ENCODE measurements at regions not wholly inside any gene's neighbourhood (a gene's known extent, or its start where the extent isn't known, plus 50 kb on each side); places are given as distances from the start of the nearest gene placed in this dataset.

GRCh38 chrX:97787311-97787710, 903.6 kb downstream of the RPA4 start:
- Mint-ChIP-seq H3K27ac (no peak overlapping the region), H3K4me1 (ENCODE audit: low read depth) (no peaks in the 10 kb centered on the region), H3K9me3 (no peaks in the 10 kb centered on the region), H3K4me3 (no peak overlapping the region), H3K27me3 (no peaks in the 10 kb centered on the region), H3K36me3 (ENCODE audit: low read depth) (no peaks in the 10 kb centered on the region)
- ChIA-PET POLR2A (no interaction called here), CTCF (no interaction called here)
- TF ChIP-seq, protein P1, sequence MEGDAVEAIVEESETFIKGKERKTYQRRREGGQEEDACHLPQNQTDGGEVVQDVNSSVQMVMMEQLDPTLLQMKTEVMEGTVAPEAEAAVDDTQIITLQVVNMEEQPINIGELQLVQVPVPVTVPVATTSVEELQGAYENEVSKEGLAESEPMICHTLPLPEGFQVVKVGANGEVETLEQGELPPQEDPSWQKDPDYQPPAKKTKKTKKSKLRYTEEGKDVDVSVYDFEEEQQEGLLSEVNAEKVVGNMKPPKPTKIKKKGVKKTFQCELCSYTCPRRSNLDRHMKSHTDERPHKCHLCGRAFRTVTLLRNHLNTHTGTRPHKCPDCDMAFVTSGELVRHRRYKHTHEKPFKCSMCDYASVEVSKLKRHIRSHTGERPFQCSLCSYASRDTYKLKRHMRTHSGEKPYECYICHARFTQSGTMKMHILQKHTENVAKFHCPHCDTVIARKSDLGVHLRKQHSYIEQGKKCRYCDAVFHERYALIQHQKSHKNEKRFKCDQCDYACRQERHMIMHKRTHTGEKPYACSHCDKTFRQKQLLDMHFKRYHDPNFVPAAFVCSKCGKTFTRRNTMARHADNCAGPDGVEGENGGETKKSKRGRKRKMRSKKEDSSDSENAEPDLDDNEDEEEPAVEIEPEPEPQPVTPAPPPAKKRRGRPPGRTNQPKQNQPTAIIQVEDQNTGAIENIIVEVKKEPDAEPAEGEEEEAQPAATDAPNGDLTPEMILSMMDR (IDR thresholded peaks at IDR 0.05): no peak
- DNase-seq (no peak), ATAC-seq (no peak)
- intact Hi-C loops (cut with micrococcal nuclease): no loop called here

- Mint-ChIP-seq H3K4me3 (no peak overlapping the region), H3K4me1 (ENCODE audit: low read depth) (no peaks in the 10 kb centered on the region), H3K9me3 (no peaks in the 10 kb centered on the region), H3K27ac (no peak overlapping the region), H3K36me3 (ENCODE audit: low read depth) (no peaks in the 10 kb centered on the region), H3K27me3 (no peaks in the 10 kb centered on the region)
- intact Hi-C loops (cut with micrococcal nuclease): no loop called here
- ATAC-seq (no peak), DNase-seq (no peak)
- ChIA-PET POLR2A (no interaction called here), CTCF (no interaction called here)
- TF ChIP-seq, protein P1 (IDR thresholded peaks at IDR 0.05): no peak
Observed at GRCh38 chrX:97787849-97788248, 904.1 kb downstream of the RPA4 start.

DNA sequence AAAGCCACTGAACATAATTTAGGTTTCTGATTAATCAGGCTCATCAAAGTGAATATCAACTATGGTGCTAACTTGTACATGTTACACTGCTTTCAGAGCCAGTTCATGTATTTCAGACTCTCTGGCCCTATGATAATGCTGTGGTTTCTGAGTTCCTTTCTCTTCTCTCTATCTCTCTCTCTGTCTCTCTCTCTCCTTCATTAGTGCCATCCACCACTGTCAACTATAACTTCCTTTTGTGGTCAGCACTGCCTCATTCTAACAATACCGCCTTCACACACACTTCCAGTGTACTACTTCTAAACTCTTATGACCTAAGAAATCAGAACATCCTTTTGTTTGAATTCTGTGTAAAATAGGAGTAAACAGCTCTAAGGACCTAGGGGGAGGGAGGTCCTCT, 907.1 kb downstream of the RPA4 start:
- H3K9me3 Mint-ChIP-seq: no peaks in the 10 kb centered on the region
- POLR2A ChIA-PET: no interaction called here

GRCh38 chrX:97797076-97797475, 913.4 kb downstream of the RPA4 start:
- H3K4me1 Mint-ChIP-seq (ENCODE audit: low read depth): no peaks in the 10 kb centered on the region
- DNase-seq (no peak), ATAC-seq (no peak)
- TF ChIP-seq, protein P1 (IDR thresholded peaks at IDR 0.05): no peak
- H3K27me3 Mint-ChIP-seq: no peaks in the 10 kb centered on the region
- intact Hi-C loops (cut with micrococcal nuclease): no loop called here
- no peaks in the 10 kb centered on the region for H3K36me3 Mint-ChIP-seq (ENCODE audit: low read depth)
- ChIA-PET CTCF (no interaction called here), POLR2A (no interaction called here)
- no peak overlapping the region for H3K27ac Mint-ChIP-seq
- no peak overlapping the region for H3K4me3 Mint-ChIP-seq
- H3K9me3 Mint-ChIP-seq: no peaks in the 10 kb centered on the region

More for the DNA sequence above, 907.1 kb downstream of the RPA4 start:
- DNase-seq: no peak
- Mint-ChIP-seq H3K4me1 (ENCODE audit: low read depth) (no peaks in the 10 kb centered on the region), H3K36me3 (ENCODE audit: low read depth) (no peaks in the 10 kb centered on the region), H3K27ac (no peak overlapping the region), H3K4me3 (no peak overlapping the region), H3K27me3 (no peaks in the 10 kb centered on the region)
- TF ChIP-seq, protein P1 (IDR thresholded peaks at IDR 0.05): no peak
- CTCF ChIA-PET: no interaction called here
- no peak for ATAC-seq
- intact Hi-C loops (cut with micrococcal nuclease): no loop called here

- H3K36me3 Mint-ChIP-seq (ENCODE audit: low read depth): no peaks in the 10 kb centered on the region
- intact Hi-C loops (cut with micrococcal nuclease): no loop called here
- no peak overlapping the region for H3K4me3 Mint-ChIP-seq
- no peak overlapping the region for H3K27ac Mint-ChIP-seq
- H3K27me3 Mint-ChIP-seq: no peaks in the 10 kb centered on the region
- no peak for DNase-seq
- H3K4me1 Mint-ChIP-seq (ENCODE audit: low read depth): no peaks in the 10 kb centered on the region
- ChIA-PET POLR2A (no interaction called here), CTCF (no interaction called here)
- ATAC-seq: no peak
- H3K9me3 Mint-ChIP-seq: no peaks in the 10 kb centered on the region
- TF ChIP-seq, protein P1 (IDR thresholded peaks at IDR 0.05): no peak
Observed at GRCh38 chrX:97806238-97806637, 922.5 kb downstream of the RPA4 start.

Measured in activated CD8-positive, alpha-beta T cell treated with anti-CD3 and anti-CD28 coated beads for 36 hours (primary cell).